Upper lobe of right lung (tissue), 1 donor: ENCODE measurements at regions not wholly inside any gene's neighbourhood (a gene's known extent, or its start where the extent isn't known, plus 50 kb on each side); places are given as distances from the start of the nearest gene placed in this dataset.

Source experiments
- ATAC-seq: fragments of 200-7000 bp; cut with Tn5 transposase; one replicate; pipeline ENCODE4 v1.9.1; 2020; ENCODE audit warnings: mild to moderate bottlenecking, moderate library complexity
- DNase-seq: peaks from one replicate; pipeline ENCODE4 v3.0.0-alpha.2; 2020
- H3K27ac ChIP-seq: fragments of 200-600 bp; one replicate; pipeline ENCODE4 v1.8.0; 2022
- H3K27me3 ChIP-seq: fragments of 200-600 bp; one replicate; pipeline ENCODE4 v1.8.0; 2022; ENCODE audit warnings: mild to moderate bottlenecking
- H3K36me3 ChIP-seq: fragments of 200-600 bp; one replicate; pipeline ENCODE4 v1.8.0; 2022
- H3K4me1 ChIP-seq: fragments of 200-600 bp; one replicate; pipeline ENCODE4 v1.8.0; 2022
- H3K4me3 ChIP-seq: fragments of 200-600 bp; one replicate; pipeline ENCODE4 v1.8.0; 2022; ENCODE audit warnings: mild to moderate bottlenecking
- H3K9me3 ChIP-seq: fragments of 200-600 bp; one replicate; pipeline ENCODE4 v1.8.0; 2022
- CTCF ChIP-seq: fragments of 200-600 bp; IDR thresholded peaks from one replicate; pipeline ENCODE4 v1.8.0; 2022; ENCODE audit warnings: antibody characterized with exemption
- intact Hi-C: fragments of 100-400 bp; cut with DNase I; formaldehyde crosslinking; loops from one replicate; pipeline ENCODE4 v1.11.0; 2022
- donor health status: DM: no; HTN: yes; CAD: no; lungs with severe emphysema.

GRCh38 chr5:158638396-158638795, 461.3 kb downstream of the EBF1 start:
- no peak overlapping the region for H3K4me3 ChIP-seq
- TF ChIP-seq CTCF, result no peak
- intact Hi-C loops, result no loop called here
- DNase-seq (no peak), ATAC-seq (no peak)
- H3K4me1 ChIP-seq, result no peaks in the 10 kb centered on the region
- no peaks in the 10 kb centered on the region for H3K27me3 ChIP-seq
- no peaks in the 10 kb centered on the region for H3K36me3 ChIP-seq
- H3K9me3 ChIP-seq, result no peaks in the 10 kb centered on the region
- no peak overlapping the region for H3K27ac ChIP-seq

- Histone ChIP-seq H3K27ac (no peak overlapping the region), H3K36me3 (no peaks in the 10 kb centered on the region), H3K27me3 (no peaks in the 10 kb centered on the region), H3K4me1 (no peaks in the 10 kb centered on the region), H3K9me3 (no peaks in the 10 kb centered on the region), H3K4me3 (no peak overlapping the region)
- no peak for ATAC-seq
- DNase-seq, result no peak
- TF ChIP-seq CTCF, result no peak
- intact Hi-C loops, result no loop called here
These were observed 462.7 kb downstream of the EBF1 start for GRCh38 chr5:158637039-158637438.

- intact Hi-C loops, result no loop called here
- H3K4me1 ChIP-seq, result no peaks in the 10 kb centered on the region
- H3K36me3 ChIP-seq, result no peaks in the 10 kb centered on the region
- TF ChIP-seq CTCF, result no peak
- no peak for DNase-seq
- H3K27ac ChIP-seq, result no peak overlapping the region
- ATAC-seq, result no peak
- H3K9me3 ChIP-seq, result no peaks in the 10 kb centered on the region
- H3K27me3 ChIP-seq, result no peaks in the 10 kb centered on the region
- no peak overlapping the region for H3K4me3 ChIP-seq
These were observed 464.2 kb downstream of the EBF1 start for GRCh38 chr5:158635565-158635964.

DNA sequence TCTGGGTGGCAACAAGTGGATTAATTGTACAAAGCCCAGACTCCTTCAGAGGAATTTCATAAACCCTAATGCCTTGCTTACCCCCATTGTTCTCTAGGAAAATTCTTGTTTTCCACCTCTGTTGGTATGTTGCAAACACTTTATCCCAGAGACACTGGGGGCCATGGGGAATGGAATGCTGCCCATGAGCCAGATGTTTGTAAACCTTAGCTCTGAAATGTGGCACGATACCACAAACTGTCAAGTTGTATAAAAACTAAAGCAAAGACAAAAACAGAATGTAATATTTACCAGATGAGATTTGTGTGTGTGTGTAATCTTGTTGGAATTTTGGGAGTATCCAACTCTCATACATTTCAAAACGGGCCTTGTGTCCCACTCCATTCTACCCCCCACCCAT, 465.0 kb downstream of the EBF1 start:
- DNase-seq (no peak), ATAC-seq (no peak)
- Histone ChIP-seq H3K36me3 (no peaks in the 10 kb centered on the region), H3K4me3 (no peak overlapping the region), H3K9me3 (no peaks in the 10 kb centered on the region), H3K27ac (no peak overlapping the region), H3K27me3 (no peaks in the 10 kb centered on the region), H3K4me1 (no peaks in the 10 kb centered on the region)
- TF ChIP-seq CTCF, result no peak
- intact Hi-C loops, result no loop called here

- Histone ChIP-seq H3K9me3 (no peaks in the 10 kb centered on the region), H3K4me3 (no peak overlapping the region), H3K4me1 (no peaks in the 10 kb centered on the region), H3K27me3 (no peaks in the 10 kb centered on the region), H3K27ac (no peak overlapping the region), H3K36me3 (no peaks in the 10 kb centered on the region)
- intact Hi-C loops, result no loop called here
- ATAC-seq (peak; percentile 60), DNase-seq (no peak)
- TF ChIP-seq CTCF, result no peak
These were observed 470.0 kb downstream of the EBF1 start for GRCh38 chr5:158629591-158630312.

DNA sequence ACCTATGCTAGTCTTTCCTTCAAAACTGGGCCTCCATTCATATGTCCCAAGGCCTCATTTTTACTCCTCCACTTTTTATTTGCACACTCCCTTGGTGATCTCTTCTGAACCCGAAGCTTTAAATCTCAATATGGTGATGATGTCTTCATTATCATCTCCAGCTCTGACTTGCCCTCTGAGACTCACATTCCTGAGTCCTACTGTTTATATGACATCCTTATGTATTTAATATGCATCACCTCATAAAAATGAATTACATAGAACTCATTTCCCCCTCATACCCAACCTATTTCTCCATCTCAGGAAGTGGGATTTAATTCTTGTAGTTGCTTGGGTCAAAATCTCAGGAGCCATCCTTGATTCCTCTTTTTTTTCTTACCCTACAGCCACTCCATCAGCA, 473.0 kb downstream of the EBF1 start:
- Histone ChIP-seq H3K27ac (no peak overlapping the region), H3K4me3 (no peak overlapping the region), H3K36me3 (no peaks in the 10 kb centered on the region), H3K4me1 (no peaks in the 10 kb centered on the region), H3K9me3 (no peaks in the 10 kb centered on the region), H3K27me3 (no peaks in the 10 kb centered on the region)
- DNase-seq, result no peak
- no peak for ATAC-seq
- no peak for TF ChIP-seq CTCF
- intact Hi-C loops, result no loop called here
